ENCODE measurements at regions not wholly inside any gene's neighbourhood (a gene's known extent, or its start where the extent isn't known, plus 50 kb on each side); places are given as distances from the start of the nearest gene placed in this dataset.

GRCh38 chr12:91515944-91516694 lies 333.5 kb upstream of the DCN start:
- no peaks in the 10 kb centered on the region for H3K4me1 ChIP-seq
- H3K36me3 ChIP-seq = no peaks in the 10 kb centered on the region
- peaks cover 4% of the 10 kb centered on the region for H3K9me3 ChIP-seq (replicated peaks)
- no peaks in the 10 kb centered on the region for H3K27me3 ChIP-seq (ENCODE audit: low read depth)
- no peak for DNase-seq
- H3K4me3 ChIP-seq = no peak overlapping the region
- no peak for TF ChIP-seq CTCF (IDR thresholded peaks at IDR 0.05; ENCODE audit: borderline replicate concordance)
- intact Hi-C loops (cut with micrococcal nuclease) = no loop called here
- no peak overlapping the region for H3K27ac ChIP-seq (replicated peaks)

DNA sequence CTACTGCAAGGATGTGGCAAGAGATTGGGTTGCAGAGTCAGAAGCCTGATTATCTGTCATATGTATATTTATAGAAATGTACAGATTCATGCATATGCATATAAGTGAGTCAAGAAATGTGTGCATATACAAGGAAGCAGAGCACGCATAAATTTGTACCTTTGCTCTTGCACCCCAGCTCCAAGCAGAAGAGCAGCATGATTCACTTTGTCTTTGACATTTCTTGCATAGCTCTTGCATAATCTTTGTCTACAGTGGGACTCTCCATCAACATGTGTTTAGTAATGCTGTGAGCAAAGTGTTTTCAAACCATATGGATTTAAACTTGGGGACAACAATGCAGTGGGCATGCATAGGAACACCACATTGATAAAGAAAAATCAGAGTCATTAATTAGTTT lies 330.7 kb upstream of the DCN start:
- Histone ChIP-seq H3K27ac (replicated peaks) (no peak overlapping the region), H3K4me1 (no peaks in the 10 kb centered on the region), H3K36me3 (no peaks in the 10 kb centered on the region), H3K4me3 (no peak overlapping the region), H3K9me3 (replicated peaks) (no peaks in the 10 kb centered on the region), H3K27me3 (ENCODE audit: low read depth) (no peaks in the 10 kb centered on the region)
- intact Hi-C loops (cut with micrococcal nuclease) = no loop called here
- TF ChIP-seq CTCF (IDR thresholded peaks at IDR 0.05; ENCODE audit: borderline replicate concordance) = no peak
- no peak for DNase-seq

DNA sequence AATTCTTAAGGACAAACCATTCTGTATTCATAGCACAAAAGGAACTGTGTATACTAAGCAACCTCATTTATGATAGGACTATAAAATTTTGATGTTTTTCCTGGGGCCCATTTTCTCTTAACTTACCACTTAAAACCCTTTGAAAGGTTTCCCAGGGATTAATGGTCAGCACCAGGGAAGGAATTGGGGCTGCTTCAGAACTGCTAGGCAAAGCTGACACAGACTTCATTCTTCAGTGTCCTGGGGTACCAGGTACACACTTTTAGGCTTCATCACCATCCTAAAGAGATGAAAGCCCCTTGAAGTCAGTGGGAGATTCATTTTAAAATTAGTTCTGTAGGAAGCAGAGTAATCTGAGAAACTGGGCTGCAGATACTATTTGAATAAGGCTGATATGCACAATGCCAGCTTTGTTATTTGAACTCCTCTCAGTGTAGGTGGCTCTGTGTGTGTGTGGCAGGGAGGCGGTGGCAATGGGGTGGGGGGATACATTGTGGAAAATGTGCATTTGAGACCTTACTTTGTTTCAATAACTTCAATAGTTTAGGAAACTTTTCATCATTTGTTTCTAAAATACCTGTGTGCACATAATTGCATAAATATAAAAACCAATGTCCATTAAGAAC lies 329.3 kb upstream of the DCN start:
- DNase-seq = no peak
- intact Hi-C loops (cut with micrococcal nuclease) = no loop called here
- peaks cover 13% of the 10 kb centered on the region for H3K4me1 ChIP-seq
- no peak overlapping the region for H3K27ac ChIP-seq (replicated peaks)
- TF ChIP-seq CTCF (IDR thresholded peaks at IDR 0.05; ENCODE audit: borderline replicate concordance) = no peak
- H3K9me3 ChIP-seq (replicated peaks) = no peaks in the 10 kb centered on the region
- no peaks in the 10 kb centered on the region for H3K27me3 ChIP-seq (ENCODE audit: low read depth)
- H3K4me3 ChIP-seq = no peak overlapping the region
- no peaks in the 10 kb centered on the region for H3K36me3 ChIP-seq

DNA sequence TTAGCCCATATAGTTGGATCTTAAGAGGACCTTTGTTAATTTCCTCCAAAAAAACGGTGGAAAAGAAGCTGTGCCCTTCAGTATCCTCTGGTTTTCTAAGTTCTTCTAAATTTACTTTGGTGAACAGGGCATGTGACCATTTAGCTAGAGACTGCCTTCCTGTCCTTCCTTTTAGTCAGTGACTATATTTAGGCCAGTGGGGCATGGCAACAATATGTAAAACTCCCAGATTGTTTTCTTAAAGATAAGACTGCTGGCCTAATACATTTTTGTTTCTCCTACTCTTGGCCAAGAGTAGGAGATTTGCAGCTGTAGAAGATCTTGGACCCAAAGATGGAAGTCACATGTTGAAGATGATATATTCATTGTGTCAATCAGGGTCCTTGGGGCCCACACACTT lies 325.1 kb upstream of the DCN start:
- intact Hi-C loops (cut with micrococcal nuclease) = no loop called here

DNA sequence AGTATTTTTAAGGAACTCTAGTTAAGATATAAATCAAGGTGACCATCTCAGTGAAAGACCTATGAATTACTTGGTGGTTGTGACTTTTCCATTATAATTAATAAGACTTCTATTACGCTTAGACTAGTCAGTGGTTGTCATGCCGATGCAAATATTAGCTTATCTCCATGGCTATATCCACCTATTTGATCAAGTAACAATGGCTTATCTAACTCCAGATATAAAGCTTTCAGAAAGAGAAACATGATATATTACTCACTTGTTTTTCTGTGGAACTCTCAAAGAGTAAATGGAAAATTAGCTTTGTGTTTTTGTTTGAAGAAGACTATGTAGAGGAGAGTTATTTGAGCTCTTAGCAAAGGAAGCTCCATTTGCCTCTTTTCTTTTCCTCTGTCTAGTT lies 323.8 kb upstream of the DCN start:
- no peak for TF ChIP-seq CTCF (IDR thresholded peaks at IDR 0.05; ENCODE audit: borderline replicate concordance)
- no peak overlapping the region for H3K4me3 ChIP-seq
- H3K36me3 ChIP-seq = no peaks in the 10 kb centered on the region
- H3K9me3 ChIP-seq (replicated peaks) = peaks cover 8% of the 10 kb centered on the region
- DNase-seq = no peak
- H3K4me1 ChIP-seq = peaks cover 13% of the 10 kb centered on the region
- H3K27me3 ChIP-seq (ENCODE audit: low read depth) = no peaks in the 10 kb centered on the region
- intact Hi-C loops (cut with micrococcal nuclease) = no loop called here
- H3K27ac ChIP-seq (replicated peaks) = no peak overlapping the region

More for the DNA sequence above, 325.1 kb upstream of the DCN start:
- no peak overlapping the region for H3K27ac ChIP-seq (replicated peaks)
- H3K36me3 ChIP-seq = no peaks in the 10 kb centered on the region
- H3K4me3 ChIP-seq = no peak overlapping the region
- TF ChIP-seq CTCF (IDR thresholded peaks at IDR 0.05; ENCODE audit: borderline replicate concordance) = no peak
- no peaks in the 10 kb centered on the region for H3K27me3 ChIP-seq (ENCODE audit: low read depth)
- DNase-seq = no peak
- H3K4me1 ChIP-seq = peaks cover 13% of the 10 kb centered on the region
- H3K9me3 ChIP-seq (replicated peaks) = peaks cover under 1% of the 10 kb centered on the region

Data from left ventricle myocardium inferior (tissue), 1 donor.